ENCODE measurements at regions not wholly inside any gene's neighbourhood (a gene's known extent, or its start where the extent isn't known, plus 50 kb on each side); places are given as distances from the start of the nearest gene placed in this dataset.

- H3K4me3 ChIP-seq, result no peak overlapping the region
- peak overlapping the region in 15 of 21 experiments; percentile 3 to 93 (median 65) for H3K27ac ChIP-seq
These were observed 105.9 kb downstream of the LBH start for GRCh38 chr2:30336978-30337841.

- Histone ChIP-seq H3K4me3 (no peak overlapping the region), H3K27ac (peak overlapping the region in 2 of 21 experiments; percentile 82 to 93)
These were observed 107.1 kb downstream of the LBH start for GRCh38 chr2:30338475-30338874.

- Histone ChIP-seq H3K27ac (no peak overlapping the region), H3K4me3 (no peak overlapping the region)
These were observed 107.7 kb downstream of the LBH start for GRCh38 chr2:30339071-30339470.

GRCh38 chr2:30341500-30342267 is 105.4 kb upstream of the LCLAT1 start:
- H3K27ac ChIP-seq, result no peak overlapping the region

GRCh38 chr2:30346471-30347169 is 100.4 kb upstream of the LCLAT1 start:
- H3K27ac ChIP-seq, result peak overlapping the region in 8 of 21 experiments; percentile 2 to 59 (median 37)
- peak overlapping the region in 1 of 7 experiments; percentile 8 for H3K4me3 ChIP-seq

More at GRCh38 chr2:30341500-30342267, 105.4 kb upstream of the LCLAT1 start:
- H3K4me3 ChIP-seq, result no peak overlapping the region

- H3K27ac ChIP-seq, result peak overlapping the region in 1 of 21 experiments; percentile 10
- no peak overlapping the region for H3K4me3 ChIP-seq
These were observed 98.2 kb upstream of the LCLAT1 start for GRCh38 chr2:30348825-30349224.

- Histone ChIP-seq H3K4me3 (no peak overlapping the region), H3K27ac (peak overlapping the region in 1 of 21 experiments; percentile 12)
These were observed 97.4 kb upstream of the LCLAT1 start for GRCh38 chr2:30349691-30350090.

GRCh38 chr2:30351116-30351515 is 95.9 kb upstream of the LCLAT1 start:
- Histone ChIP-seq H3K4me3 (no peak overlapping the region), H3K27ac (peak overlapping the region in 1 of 21 experiments; percentile 14)

- peak overlapping the region in 1 of 21 experiments; percentile 60 for H3K27ac ChIP-seq
- no peak overlapping the region for H3K4me3 ChIP-seq
These were observed 95.1 kb upstream of the LCLAT1 start for GRCh38 chr2:30351949-30352348.

GRCh38 chr2:30354150-30354549 is 92.9 kb upstream of the LCLAT1 start:
- H3K27ac ChIP-seq, result no peak overlapping the region
- no peak overlapping the region for H3K4me3 ChIP-seq

- H3K27ac ChIP-seq, result no peak overlapping the region
These were observed 92.4 kb upstream of the LCLAT1 start for GRCh38 chr2:30354621-30355020.

GRCh38 chr2:30355306-30355705 is 91.7 kb upstream of the LCLAT1 start:
- no peak overlapping the region for H3K27ac ChIP-seq
- no peak overlapping the region for H3K4me3 ChIP-seq

More at GRCh38 chr2:30354621-30355020, 92.4 kb upstream of the LCLAT1 start:
- no peak overlapping the region for H3K4me3 ChIP-seq

GRCh38 chr2:30356071-30356470 is 91.0 kb upstream of the LCLAT1 start:
- H3K4me3 ChIP-seq, result no peak overlapping the region
- no peak overlapping the region for H3K27ac ChIP-seq

- no peak overlapping the region for H3K27ac ChIP-seq
- H3K4me3 ChIP-seq, result no peak overlapping the region
These were observed 90.3 kb upstream of the LCLAT1 start for GRCh38 chr2:30356776-30357175.

- Histone ChIP-seq H3K27ac (no peak overlapping the region), H3K4me3 (no peak overlapping the region)
These were observed 88.7 kb upstream of the LCLAT1 start for GRCh38 chr2:30358351-30358750.

- Histone ChIP-seq H3K4me3 (no peak overlapping the region), H3K27ac (no peak overlapping the region)
These were observed 88.2 kb upstream of the LCLAT1 start for GRCh38 chr2:30358842-30359241.

- Histone ChIP-seq H3K4me3 (no peak overlapping the region), H3K27ac (peak overlapping the region in 6 of 21 experiments; percentile 0 to 56 (median 17))
These were observed 87.3 kb upstream of the LCLAT1 start for GRCh38 chr2:30359644-30360167.

- Histone ChIP-seq H3K27ac (peak overlapping the region in 13 of 21 experiments; percentile 2 to 74 (median 31)), H3K4me3 (no peak overlapping the region)
These were observed 85.2 kb upstream of the LCLAT1 start for GRCh38 chr2:30361751-30362394.

GRCh38 chr2:30362468-30363081 is 84.5 kb upstream of the LCLAT1 start:
- Histone ChIP-seq H3K4me3 (no peak overlapping the region), H3K27ac (peak overlapping the region in 13 of 21 experiments; percentile 2 to 74 (median 38))

Measured in skin epidermis (tissue), 12 donors.